HG03457 (cell line): ENCODE measurements at regions not wholly inside any gene's neighbourhood (a gene's known extent, or its start where the extent isn't known, plus 50 kb on each side); places are given as distances from the start of the nearest gene placed in this dataset.
A peak's percentile ranks its signal among the peaks of the same experiment; 100 is the strongest.

ENCODE experiments used
- ATAC-seq: cut with Tn5 transposase; IDR thresholded peaks from one replicate; pipeline ENCODE4 v1.9.1; 2021; ENCODE audit warnings: moderate number of reproducible peaks; ENCODE audit not compliant: unreplicated experiment

DNA sequence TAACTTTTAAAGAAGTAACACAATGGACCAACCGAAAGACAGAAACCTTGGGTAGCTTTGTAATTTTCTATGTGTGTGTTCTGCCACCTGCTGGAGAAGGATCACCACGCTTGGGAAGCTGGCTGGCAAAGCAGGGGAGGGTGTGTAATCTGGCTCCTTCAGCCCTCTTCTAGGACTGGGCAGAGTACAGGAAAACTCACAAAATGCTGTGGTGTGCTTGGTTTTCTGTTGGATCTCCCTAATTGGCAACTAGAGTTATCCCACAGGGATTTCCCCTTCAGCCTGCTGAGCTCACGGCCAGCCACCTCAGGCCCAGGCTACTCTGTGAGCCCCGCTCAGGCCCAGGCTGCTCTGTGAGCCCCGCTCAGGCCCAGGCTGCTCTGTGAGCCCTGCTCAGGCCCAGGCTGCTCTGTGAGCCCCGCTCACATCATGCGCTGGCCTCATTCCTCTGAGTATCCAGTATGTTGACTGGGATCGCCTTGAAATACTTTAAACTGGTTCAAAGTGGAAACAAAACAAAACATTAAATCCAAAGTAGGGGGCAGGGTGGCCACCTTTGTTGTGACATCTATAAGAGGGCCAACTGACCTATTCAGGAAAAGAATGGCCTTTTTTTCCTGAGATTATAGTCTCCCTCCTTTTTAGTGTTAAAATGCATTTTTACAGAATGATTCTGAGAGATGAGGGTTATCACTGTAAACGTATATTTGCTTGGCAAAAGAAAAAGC is 52.0 kb upstream of the RNU6-8 start:
- ATAC-seq, result no peak

DNA sequence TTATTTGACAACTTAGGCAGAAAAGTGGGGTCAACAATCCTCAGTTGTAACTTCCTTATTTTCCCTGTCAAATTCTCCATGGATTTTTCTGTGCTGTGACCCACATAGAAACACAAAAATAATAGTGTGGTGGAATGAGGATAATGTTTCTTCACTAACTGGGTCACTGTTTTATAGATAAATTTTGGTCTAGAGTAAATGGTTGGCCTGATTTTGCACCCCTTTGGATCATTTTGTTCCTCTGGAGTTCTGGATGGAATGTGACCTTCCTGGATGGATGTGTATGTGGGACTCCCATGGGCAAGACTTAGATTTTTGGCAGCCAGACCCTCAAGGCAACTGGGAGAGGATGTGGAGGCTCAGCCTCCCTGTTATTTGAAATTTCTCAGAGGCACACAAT is 52.7 kb upstream of the RNU6-8 start:
- no peak for ATAC-seq

DNA sequence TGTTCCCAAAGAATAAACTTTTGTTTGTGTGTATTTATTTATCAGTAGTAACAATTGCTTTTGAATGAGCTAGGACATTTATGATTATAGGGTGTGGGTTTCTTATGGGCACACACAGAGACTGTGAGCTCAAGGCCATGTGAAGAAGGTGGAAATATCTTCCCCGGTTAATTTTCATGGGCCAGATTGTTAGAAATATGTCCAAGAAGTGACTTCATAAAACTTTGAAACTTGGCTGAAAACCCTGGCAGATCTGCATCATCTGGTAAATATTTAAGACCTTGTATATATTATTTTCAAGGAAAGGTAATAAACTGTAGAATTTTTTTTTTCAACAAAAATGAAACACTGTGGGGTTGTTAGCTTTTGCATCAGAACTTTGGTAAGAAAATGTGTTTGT is 53.5 kb upstream of the RNU6-8 start:
- ATAC-seq, result no peak

DNA sequence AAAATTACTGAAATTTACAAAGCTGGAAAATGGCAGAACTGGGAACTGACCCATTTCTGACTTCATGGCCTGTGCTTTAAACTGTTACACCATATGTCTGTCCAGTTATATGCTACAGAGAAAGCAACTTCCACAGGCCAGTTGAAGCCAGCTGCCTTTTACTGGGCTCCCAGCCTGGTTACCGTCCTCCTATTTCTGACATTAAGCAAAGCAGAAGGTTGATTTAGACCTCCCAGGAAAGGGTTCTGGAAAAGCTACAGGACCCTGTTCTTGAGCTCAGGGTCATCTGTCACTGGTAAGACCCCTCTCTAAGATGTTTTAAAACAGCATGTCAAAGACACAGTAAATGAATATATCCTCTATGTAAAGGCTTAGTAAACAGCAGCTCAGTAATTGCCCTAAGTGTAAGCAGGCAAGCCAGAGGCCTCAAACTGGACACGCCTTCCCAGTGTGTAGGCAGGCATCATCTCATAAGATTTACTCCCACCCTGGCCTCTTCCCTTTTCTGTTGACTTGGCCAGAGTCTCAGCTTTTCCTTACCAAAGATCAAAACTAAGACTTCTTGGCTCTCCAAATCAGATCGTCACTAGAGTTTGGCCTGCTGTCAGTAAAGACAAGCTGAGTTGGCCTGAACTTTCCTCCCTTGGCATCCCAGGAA is 55.4 kb upstream of the RNU6-8 start:
- no peak for ATAC-seq

DNA sequence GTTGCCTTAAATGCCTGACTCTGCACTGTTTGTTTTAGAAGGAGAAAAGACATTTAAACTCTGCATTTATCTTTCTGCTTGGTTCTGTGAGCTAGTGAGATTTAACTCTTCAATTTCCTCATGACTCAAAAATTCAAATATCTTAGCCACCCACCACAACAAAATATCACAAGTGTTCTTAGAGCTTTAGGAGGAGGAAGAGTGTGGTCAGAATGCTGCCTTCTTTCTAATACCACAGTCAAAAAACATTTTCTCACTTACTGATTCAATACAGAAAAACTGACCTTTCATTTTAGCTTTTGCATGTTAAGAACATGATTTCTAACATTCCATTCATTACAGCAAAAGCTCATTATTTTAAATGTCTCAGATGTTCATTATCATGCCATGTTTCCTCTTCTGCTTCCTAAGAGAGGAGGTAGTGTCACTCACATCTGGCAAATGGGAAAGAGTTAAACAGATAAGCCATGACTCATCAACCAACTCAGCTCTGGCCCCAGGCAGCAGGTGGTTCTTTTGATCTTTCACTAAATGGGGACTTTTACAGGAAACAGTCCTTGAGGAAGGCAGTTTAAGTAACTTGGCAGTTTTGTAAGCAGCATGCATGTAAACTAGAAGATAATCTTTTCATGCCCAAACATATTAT is 56.4 kb upstream of the RNU6-8 start:
- peak; percentile 91 for ATAC-seq

DNA sequence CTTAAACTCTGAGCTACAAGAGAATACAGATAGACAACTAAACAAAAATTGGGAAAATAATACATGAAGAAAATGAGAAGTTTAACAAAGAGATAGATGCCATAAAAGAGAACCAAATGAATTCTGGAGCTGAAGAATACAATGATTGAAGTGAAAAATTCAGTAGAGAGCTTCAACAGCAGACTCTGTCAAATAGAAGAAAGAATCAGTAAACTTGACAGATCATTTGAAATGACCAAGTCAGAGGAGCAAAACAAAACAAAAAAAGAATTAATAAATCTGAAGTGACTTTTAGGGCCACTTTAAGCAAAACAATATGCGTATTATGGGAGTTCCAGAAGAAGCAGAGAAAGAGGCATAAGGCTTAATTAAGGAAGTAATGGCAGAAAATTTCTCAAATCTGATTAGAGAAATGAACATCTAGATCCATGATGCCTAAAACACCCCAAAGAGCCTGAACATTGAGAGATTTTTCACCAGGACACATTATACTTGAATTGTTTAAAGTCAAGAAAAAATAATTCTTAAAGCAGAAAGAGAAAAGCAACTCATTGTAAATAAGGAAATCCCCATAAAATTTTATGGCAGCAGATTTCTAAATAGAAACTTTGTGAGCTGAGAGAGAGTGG is 61.0 kb upstream of the RNU6-8 start:
- ATAC-seq, result no peak

DNA sequence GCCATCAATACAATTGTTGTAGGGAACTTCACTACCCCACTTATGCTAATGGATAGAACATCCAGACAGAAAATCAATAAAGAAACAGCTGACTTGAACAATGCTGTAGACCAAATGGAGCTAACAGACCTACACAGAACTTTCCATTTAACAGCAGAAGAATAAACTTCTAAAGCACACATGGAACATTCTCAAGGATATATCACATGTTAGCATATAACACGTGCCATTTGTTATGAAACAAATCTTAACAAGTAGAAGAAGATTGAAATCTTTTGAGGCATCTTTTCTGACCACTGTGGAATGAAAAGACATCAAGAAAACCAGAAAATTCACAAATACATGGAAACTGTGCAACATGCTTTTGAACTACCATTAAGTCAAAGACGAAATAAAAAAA is 62.5 kb upstream of the RNU6-8 start:
- no peak for ATAC-seq

DNA sequence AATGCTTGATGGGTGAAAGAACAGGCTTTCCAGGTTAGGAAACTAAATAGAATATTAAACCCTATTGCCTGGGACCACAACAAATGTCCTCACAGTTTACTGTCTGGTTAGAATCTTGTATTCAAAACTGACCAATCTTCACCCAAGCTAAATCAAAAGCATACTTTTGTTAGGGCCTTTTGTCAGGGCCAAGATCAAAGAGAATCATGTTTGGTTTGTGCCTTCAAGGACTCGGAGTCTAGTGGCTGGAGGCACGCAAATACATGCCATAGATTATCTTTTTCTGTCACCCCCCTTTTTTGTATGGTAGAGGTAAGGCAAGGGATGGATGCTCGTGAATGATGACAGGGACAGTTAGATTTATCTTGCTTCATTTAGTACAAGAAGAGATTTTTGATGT is 51.1 kb upstream of the AKAP6 start:
- ATAC-seq, result no peak
